Endothelial cell (in vitro differentiated cells): ENCODE measurements at regions not wholly inside any gene's neighbourhood (a gene's known extent, or its start where the extent isn't known, plus 50 kb on each side); places are given as distances from the start of the nearest gene placed in this dataset.

ENCODE experiments used
- DNase-seq: peaks from one replicate; pipeline ENCODE4 v3.0.0; 2021; ENCODE audit warnings: low spot score
- H3K27ac Mint-ChIP-seq: one replicate; pipeline ENCODE4 v1.8.0; 2021; ENCODE audit warnings: mixed read lengths, inconsistent platforms; ENCODE audit not compliant: unreplicated experiment
- H3K27me3 Mint-ChIP-seq: one replicate; pipeline ENCODE4 v1.8.0; 2021; ENCODE audit warnings: mild to moderate bottlenecking, moderate library complexity, mixed read lengths, inconsistent platforms; ENCODE audit not compliant: unreplicated experiment
- H3K36me3 Mint-ChIP-seq: one replicate; pipeline ENCODE4 v1.8.0; 2021; ENCODE audit warnings: mild to moderate bottlenecking, low read depth, mixed read lengths, inconsistent platforms; ENCODE audit not compliant: unreplicated experiment
- H3K4me1 Mint-ChIP-seq: one replicate; pipeline ENCODE4 v1.8.0; 2021; ENCODE audit warnings: mild to moderate bottlenecking, mixed read lengths, inconsistent platforms; ENCODE audit not compliant: unreplicated experiment
- H3K4me3 Mint-ChIP-seq: one replicate; pipeline ENCODE4 v1.8.0; 2021; ENCODE audit warnings: mild to moderate bottlenecking, mixed read lengths, inconsistent platforms; ENCODE audit not compliant: unreplicated experiment
- H3K9me3 Mint-ChIP-seq: one replicate; pipeline ENCODE4 v1.8.0; 2021; ENCODE audit warnings: mixed read lengths, inconsistent platforms; ENCODE audit not compliant: unreplicated experiment
- TF ChIP-seq, protein P1 (sequence below): fragments of 200-600 bp; sonication (generic); IDR thresholded peaks from one replicate; pipeline ENCODE4 v1.5.0; 2021; ENCODE audit warnings: antibody characterized with exemption; ENCODE audit not compliant: unreplicated experiment

DNA sequence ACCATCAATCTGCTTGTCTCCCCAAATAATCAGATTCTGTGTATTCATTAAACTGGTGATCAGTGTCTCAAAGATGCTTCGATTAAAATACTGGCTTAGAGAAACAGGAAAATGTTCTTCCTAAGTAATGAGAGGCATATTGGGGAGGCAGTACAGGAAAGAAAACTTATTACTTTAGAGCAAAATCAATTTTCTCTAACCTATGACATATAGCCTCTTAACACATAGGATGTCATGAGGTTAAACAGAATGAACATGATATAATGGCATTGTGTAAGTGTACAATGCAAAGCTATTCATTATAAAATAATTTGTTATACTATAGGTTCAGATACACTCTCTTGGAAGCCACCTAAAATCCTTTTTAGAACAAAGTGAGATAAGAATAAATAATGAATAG, 819.3 kb downstream of the KCNJ2 start:
- Mint-ChIP-seq H3K9me3 (peaks cover 19% of the 10 kb centered on the region), H3K4me1 (peaks cover 5% of the 10 kb centered on the region), H3K27ac (no peak overlapping the region), H3K27me3 (no peaks in the 10 kb centered on the region), H3K4me3 (no peak overlapping the region), H3K36me3 (peaks cover 7% of the 10 kb centered on the region)
- TF ChIP-seq, protein P1, sequence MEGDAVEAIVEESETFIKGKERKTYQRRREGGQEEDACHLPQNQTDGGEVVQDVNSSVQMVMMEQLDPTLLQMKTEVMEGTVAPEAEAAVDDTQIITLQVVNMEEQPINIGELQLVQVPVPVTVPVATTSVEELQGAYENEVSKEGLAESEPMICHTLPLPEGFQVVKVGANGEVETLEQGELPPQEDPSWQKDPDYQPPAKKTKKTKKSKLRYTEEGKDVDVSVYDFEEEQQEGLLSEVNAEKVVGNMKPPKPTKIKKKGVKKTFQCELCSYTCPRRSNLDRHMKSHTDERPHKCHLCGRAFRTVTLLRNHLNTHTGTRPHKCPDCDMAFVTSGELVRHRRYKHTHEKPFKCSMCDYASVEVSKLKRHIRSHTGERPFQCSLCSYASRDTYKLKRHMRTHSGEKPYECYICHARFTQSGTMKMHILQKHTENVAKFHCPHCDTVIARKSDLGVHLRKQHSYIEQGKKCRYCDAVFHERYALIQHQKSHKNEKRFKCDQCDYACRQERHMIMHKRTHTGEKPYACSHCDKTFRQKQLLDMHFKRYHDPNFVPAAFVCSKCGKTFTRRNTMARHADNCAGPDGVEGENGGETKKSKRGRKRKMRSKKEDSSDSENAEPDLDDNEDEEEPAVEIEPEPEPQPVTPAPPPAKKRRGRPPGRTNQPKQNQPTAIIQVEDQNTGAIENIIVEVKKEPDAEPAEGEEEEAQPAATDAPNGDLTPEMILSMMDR, result no peak
- DNase-seq, result no peak

DNA sequence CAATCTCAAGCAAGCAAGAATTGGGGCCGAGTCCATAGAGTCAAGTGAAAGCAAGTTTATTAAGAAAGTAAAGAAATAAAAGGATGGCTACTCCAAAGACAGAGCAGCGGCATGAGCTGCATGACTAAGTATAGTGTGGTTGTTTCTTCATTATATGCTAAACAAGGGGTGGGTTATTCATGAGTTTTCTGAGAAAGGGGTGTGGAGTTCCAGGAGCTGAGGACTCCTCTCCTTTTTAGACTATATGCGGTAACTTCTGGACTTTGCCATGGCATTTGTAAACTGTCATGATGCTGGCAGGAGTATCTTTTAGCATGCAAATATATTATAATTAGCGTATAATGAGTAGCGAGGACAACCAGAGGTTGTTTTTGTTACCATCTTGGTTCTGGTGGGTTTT, 819.9 kb downstream of the KCNJ2 start:
- TF ChIP-seq, protein P1, result no peak
- no peak overlapping the region for H3K27ac Mint-ChIP-seq

DNA sequence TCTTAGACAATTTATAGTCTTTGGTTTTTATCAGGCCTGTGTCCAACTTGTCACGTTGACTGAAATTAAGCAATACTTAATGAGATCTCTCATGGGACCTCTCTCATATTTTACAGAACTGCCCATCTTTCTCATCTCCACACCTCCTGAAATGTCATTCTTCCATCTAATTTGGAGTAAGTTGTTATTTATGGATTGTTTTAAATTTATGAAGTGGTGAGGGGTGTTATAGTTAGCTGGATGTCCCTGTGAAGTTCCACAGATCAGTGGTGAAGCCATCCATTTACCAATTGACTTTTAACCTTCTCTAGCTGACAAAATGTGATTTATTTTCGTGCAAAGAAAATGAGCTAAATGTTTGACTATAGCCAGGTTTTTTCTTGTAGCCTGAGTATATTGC, 824.9 kb downstream of the KCNJ2 start:
- Mint-ChIP-seq H3K36me3 (peaks cover 3% of the 10 kb centered on the region), H3K9me3 (no peaks in the 10 kb centered on the region), H3K27ac (no peak overlapping the region), H3K27me3 (no peaks in the 10 kb centered on the region), H3K4me1 (no peaks in the 10 kb centered on the region), H3K4me3 (no peak overlapping the region)
- no peak for DNase-seq
- TF ChIP-seq, protein P1, result no peak

More for the DNA sequence above, 819.9 kb downstream of the KCNJ2 start:
- Mint-ChIP-seq H3K27me3 (no peaks in the 10 kb centered on the region), H3K4me1 (peaks cover 5% of the 10 kb centered on the region), H3K4me3 (no peak overlapping the region), H3K36me3 (peaks cover 7% of the 10 kb centered on the region), H3K9me3 (peaks cover 19% of the 10 kb centered on the region)
- no peak for DNase-seq

DNA sequence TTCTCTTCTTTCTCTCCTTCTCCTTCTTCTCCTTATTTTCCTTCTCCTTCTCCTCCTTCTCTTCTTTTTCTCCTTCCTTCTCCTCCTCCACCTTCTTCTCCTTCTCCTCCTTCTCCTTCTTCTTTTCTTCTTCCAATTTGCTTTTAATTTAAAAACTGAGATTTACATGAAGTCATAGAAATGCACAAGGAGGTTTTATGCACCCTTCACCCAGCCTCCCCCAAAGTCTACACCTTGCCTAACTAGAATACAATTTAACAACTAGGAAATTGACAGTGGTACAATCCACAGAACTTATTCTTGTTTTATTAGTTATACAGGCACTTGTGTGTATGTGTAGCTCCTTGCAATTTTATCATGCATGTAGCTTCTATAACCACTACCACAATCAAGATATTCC, 826.7 kb downstream of the KCNJ2 start:
- Mint-ChIP-seq H3K9me3 (no peaks in the 10 kb centered on the region), H3K27ac (no peak overlapping the region), H3K27me3 (no peaks in the 10 kb centered on the region), H3K4me3 (no peak overlapping the region), H3K4me1 (no peaks in the 10 kb centered on the region), H3K36me3 (peaks cover 3% of the 10 kb centered on the region)
- TF ChIP-seq, protein P1, result no peak
- no peak for DNase-seq

DNA sequence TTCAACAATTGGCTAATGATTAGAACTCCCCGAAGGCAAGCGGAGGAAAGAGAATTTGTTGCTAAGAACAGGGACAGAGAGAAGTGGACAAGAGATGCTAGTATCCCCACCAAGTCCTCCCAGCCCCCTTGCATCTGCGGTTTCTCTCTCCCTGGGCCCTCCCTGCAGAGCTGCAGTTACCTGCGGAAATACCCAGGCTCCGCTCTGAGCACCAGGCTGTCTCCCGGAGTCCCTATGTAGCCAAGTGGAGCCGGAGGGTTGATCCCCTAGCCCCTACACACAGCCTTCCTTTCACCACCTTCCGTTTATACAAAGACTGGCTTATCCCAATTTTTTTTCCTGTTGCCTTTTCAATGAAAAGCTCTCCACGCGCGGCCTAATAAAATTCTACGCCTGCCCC, 834.4 kb downstream of the KCNJ2 start:
- TF ChIP-seq, protein P1, result no peak
- no peaks in the 10 kb centered on the region for H3K36me3 Mint-ChIP-seq
- H3K4me1 Mint-ChIP-seq, result no peaks in the 10 kb centered on the region
- no peak overlapping the region for H3K27ac Mint-ChIP-seq
- DNase-seq, result no peak
- no peaks in the 10 kb centered on the region for H3K27me3 Mint-ChIP-seq
- H3K9me3 Mint-ChIP-seq, result no peaks in the 10 kb centered on the region
- no peak overlapping the region for H3K4me3 Mint-ChIP-seq
